Fibroblast of mammary gland (primary cell): ENCODE measurements at regions not wholly inside any gene's neighbourhood (a gene's known extent, or its start where the extent isn't known, plus 50 kb on each side); places are given as distances from the start of the nearest gene placed in this dataset.

Experiments
- DNase-seq: peaks from one replicate; pipeline ENCODE4 v3.0.0-alpha.2; 2010; ENCODE audit warnings: low read depth
- H3K4me3 ChIP-seq: 2 replicates; pipeline ENCODE4 v1.5.1; 2011; ENCODE audit warnings: low read depth, mild to moderate bottlenecking, low read length, moderate library complexity; ENCODE audit not compliant: control insufficient read depth
- CTCF ChIP-seq: conservative IDR thresholded peaks from 2 replicates; pipeline ENCODE4 v1.5.1; 2011; ENCODE audit warnings: low read depth, low read length, inconsistent platforms; ENCODE audit not compliant: control insufficient read depth, insufficient read depth

GRCh38 chr21:22250355-22250754 is 1252.1 kb downstream of the NCAM2 start:
- no peak for TF ChIP-seq CTCF
- DNase-seq = no peak
- H3K4me3 ChIP-seq = no peak overlapping the region

GRCh38 chr21:22253761-22254160 is 1255.6 kb downstream of the NCAM2 start:
- DNase-seq = no peak
- no peak overlapping the region for H3K4me3 ChIP-seq
- TF ChIP-seq CTCF = no peak

- DNase-seq = no peak
- no peak overlapping the region for H3K4me3 ChIP-seq
- TF ChIP-seq CTCF = no peak
These were observed 1260.6 kb downstream of the NCAM2 start for GRCh38 chr21:22258821-22259220.

GRCh38 chr21:22260274-22260673 is 1262.1 kb downstream of the NCAM2 start:
- no peak for TF ChIP-seq CTCF
- DNase-seq = no peak
- no peak overlapping the region for H3K4me3 ChIP-seq

- DNase-seq = no peak
- H3K4me3 ChIP-seq = no peak overlapping the region
- TF ChIP-seq CTCF = no peak
These were observed 1265.7 kb downstream of the NCAM2 start for GRCh38 chr21:22263890-22264289.

- TF ChIP-seq CTCF = no peak
- no peak for DNase-seq
- no peak overlapping the region for H3K4me3 ChIP-seq
These were observed 1279.1 kb downstream of the NCAM2 start for GRCh38 chr21:22277341-22277740.

- TF ChIP-seq CTCF = no peak
- no peak for DNase-seq
- H3K4me3 ChIP-seq = no peak overlapping the region
These were observed 1280.2 kb downstream of the NCAM2 start for GRCh38 chr21:22278366-22278765.
